ENCODE measurements at regions not wholly inside any gene's neighbourhood (a gene's known extent, or its start where the extent isn't known, plus 50 kb on each side); places are given as distances from the start of the nearest gene placed in this dataset.
"Not testable (repeated sequence)": the region's sequence is repeated elsewhere in the genome, so short reads cannot be mapped to it uniquely, and the experiment has no call there.

DNA sequence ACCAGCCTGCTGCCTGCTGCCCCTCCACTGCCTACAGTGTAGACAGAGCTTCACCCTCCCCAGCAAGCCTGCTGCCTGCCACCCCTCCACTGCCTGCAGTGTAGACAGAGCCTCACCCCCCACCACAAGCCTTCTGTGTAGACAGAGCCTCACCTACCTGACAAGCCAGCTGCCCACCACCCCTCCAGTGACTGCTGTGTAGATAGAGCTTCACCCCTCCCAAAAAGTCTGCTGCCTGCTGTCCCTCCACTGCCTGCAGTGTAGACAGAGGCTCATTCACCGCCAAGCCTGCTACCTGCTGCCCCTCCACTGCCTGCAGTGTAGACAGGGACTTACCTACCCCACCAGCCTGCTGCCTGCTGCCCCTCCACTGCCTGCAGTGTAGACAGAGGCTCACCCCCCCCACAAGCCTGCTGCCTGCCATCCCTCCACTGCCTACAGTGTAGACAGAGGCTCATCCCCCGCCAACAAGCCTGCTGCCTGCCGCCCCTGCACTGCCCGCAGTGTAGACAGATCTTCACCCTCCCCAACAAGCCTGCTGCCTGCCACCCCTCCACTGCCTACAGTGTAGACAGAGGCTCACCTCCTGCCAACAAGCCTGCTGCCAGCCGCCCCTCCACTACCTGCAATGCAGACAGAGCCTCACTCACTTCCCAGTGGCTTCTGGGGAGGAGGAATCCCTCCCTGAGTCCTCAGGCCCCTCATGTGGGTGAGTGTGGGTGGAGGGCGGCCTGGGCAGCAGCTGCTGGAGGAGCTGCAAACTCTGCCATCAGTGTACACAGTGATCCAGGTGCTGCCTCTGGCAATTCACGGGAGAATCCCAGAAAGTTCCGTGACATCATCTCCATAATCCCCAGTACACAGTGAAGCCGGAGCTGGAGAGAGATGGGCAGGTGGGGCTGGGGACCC, 140.9 kb downstream of the DLL1 start:
- DNase-seq (ENCODE audit: low read depth in 2 of 3, low spot score in 2 of 3) = no peak

DNA sequence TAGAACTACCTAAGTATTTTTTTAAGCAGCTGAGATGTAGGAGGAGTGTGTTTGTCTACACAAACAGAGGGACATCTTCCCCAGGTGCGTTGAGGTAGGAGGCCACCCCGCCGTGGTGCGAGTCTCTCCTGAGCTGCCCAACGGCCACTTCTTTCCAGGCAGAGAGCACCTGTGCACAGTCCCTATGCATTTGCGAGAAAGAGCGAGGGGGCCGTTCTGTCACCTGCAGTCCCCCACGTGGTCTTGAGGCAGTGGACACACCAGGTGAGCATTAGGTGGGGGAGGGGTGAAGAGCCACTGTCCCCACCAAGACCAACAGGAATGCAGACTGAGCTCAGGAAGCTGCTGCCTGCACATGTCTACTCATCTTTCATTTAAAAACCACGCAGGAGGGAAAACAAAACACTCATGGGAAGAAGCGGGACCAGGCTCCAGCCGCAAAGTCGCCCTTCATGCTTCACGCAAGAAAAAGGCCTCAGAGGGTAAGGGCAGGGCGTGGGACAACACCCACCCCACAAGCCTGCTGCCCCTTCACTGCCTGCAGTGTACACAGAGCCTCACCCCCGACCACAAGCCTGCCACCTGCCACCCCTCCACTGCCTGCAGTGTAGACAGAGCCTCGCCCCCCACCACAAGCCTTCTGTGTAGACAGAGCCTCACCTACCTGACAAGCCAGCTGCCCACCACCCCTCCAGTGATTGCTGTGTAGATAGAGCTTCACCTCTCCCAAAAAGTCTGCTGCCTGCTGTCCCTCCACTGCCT, 142.0 kb downstream of the DLL1 start:
- no peak for DNase-seq (ENCODE audit: low read depth in 2 of 3, low spot score in 2 of 3)

- peak; percentile 41 to 56 (median 43) for DNase-seq (ENCODE audit: low read depth in 2 of 3, low spot score in 2 of 3)
Observed at GRCh38 chr6:170147832-170148708, 142.8 kb downstream of the DLL1 start.

- no peak for DNase-seq (ENCODE audit: low read depth in 2 of 3, low spot score in 2 of 3)
Observed at GRCh38 chr6:170147056-170147787, 143.7 kb downstream of the DLL1 start.

DNA sequence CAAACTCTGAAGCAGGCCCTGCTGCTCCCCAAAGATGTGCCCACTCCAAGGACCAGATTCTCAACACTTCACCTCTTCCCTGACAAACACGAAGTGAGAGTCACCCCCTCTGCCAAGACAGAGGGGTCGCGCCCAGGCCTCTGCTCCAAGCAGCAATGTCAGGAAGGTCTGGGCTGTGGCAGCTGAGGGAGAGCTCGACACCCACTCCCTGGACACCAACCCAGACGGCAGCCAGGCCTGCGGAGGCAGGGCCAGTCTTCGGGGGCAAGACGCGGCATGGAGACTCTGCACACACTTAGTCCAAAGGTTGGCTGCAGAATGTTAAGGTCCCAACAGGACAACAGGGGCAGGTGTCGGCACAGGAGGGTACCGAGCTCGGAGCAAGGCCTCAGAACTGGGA, 144.2 kb downstream of the DLL1 start:
- DNase-seq (ENCODE audit: low read depth in 2 of 3, low spot score in 2 of 3) = no peak

DNA sequence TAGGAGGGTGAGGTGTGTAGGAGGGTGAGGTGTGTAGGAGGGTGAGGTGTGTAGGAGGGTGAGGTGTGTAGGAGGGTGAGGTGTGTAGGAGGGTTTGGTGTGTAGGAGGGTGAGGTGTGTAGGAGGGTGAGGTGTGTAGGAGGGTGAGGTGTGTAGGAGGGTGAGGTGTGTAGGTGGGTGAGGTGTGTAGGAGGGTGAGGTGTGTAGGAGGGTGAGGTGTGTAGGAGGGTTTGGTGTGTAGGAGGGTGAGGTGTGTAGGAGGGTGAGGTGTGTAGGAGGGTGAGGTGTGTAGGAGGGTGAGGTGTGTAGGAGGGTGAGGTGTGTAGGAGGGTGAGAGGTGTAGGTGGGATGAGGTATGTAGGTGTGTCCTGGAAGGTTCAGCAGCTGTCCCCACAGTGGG, 144.7 kb downstream of the DLL1 start:
- not testable (repeated sequence) for DNase-seq (ENCODE audit: low read depth in 2 of 3, low spot score in 2 of 3)

DNA sequence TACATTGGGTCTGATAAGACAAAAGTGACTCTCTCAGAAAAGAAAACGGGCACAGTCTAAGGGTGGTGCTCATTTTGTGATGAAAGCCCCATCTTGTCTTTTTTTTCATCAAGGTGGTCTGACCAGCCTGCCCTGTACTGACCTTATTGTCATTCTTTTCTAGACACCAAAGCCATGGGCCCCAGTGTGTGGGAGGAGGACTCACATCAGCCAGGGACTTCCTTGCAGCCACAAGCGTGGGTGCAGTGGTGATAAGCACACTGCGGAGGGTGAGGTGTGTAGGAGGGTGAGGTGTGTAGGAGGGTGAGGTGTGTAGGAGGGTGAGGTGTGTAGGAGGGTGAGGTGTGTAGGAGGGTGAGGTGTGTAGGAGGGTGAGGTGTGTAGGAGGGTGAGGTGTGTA, 145.2 kb downstream of the DLL1 start:
- not testable (repeated sequence) for DNase-seq (ENCODE audit: low read depth in 2 of 3, low spot score in 2 of 3)

- no peak for DNase-seq (ENCODE audit: low read depth in 2 of 3, low spot score in 2 of 3)
Observed at GRCh38 chr6:170145272-170145592, 145.6 kb downstream of the DLL1 start.

DNA sequence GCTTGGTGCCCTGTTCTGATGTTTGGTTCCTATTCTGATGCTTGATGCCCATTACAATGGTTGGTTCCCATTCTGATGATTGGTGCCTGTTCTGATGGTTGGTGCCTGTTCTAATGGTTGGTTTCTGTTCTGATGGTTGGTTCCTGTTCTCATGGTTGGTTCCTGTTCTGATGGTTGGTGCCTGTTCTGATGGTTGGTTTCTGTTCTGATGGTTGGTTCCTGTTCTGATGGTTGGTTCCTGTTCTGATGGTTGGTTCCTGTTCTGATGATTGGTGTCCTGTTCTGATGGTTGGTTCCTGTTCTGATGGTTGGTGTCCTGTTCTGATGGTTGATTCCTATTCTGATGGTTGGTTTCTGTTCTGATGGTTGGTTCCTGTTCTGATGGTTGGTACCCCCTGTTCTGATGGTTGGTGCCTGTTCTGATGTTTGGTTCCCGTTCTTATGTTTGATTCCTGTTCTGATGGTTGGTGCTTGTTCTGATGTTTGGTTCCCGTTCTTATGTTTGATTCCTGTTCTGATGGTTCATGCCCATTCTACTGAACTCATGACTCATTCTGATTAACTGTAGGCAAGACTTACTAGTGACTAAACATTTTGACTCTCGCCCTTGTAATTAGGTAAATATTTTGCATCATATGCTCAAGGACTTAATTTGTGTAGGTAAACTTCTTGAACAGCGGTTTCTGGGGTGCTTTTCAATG, 146.2 kb downstream of the DLL1 start:
- DNase-seq (ENCODE audit: low read depth in 2 of 3, low spot score in 2 of 3) = no peak

DNA sequence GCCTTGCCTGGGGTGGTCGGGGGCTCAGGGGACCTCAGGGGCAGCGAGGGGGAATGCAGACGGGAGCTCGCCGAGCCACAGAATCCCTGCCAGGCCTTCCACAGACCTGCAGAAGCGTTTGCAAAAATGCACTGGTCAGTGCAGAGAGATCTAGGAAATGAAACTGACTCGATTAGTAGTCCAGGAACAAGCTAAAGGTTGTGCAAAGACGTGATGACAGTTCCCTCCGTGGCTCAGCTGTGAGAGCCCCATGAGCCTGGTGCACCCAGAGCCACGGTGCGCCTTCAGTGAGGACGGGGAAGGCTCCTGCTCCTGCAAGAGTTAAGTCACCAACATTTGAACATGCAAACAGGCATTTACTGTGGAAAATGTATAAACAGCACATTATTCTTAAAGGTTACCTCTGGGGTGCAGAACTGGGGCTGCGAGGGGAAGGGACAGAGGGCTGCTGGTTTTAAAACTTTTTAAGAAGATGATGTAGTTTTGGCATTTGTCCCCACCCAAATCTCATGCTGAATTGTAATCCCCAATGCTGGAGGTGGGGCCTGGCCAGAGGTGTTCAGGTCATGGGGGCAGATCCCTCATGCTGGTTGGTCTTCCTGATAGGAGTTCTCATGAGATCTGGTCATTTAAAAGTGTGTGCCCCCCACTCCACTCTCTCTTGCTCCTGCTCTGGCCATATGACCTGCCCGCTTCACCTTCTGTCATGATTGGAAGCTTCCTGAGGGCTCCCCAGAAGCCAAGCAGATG, 147.3 kb downstream of the DLL1 start:
- no peak for DNase-seq (ENCODE audit: low read depth in 2 of 3, low spot score in 2 of 3)

GRCh38 chr6:170142559-170142958, 148.3 kb downstream of the DLL1 start:
- no peak for DNase-seq (ENCODE audit: low read depth in 2 of 3, low spot score in 2 of 3)

DNA sequence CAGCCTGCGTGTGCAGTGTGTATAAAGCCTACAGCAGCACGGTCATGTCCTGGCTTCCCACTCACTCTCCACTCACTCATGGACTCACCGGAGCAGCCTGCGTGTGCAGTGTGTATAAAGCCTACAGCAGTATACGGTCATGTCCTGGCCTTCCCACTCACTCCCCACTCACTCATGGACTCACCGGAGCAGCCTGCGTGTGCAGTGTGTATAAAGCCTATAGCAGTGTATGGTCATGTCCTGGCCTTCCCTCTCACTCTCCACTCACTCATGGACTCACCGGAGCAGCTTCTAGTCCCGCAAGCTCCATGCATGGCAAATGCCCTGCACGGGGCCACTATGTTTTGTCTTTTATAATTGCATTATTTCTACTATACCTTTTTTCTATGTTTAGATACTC, 149.8 kb downstream of the DLL1 start:
- DNase-seq (ENCODE audit: low read depth in 2 of 3, low spot score in 2 of 3) = not testable (repeated sequence)

DNA sequence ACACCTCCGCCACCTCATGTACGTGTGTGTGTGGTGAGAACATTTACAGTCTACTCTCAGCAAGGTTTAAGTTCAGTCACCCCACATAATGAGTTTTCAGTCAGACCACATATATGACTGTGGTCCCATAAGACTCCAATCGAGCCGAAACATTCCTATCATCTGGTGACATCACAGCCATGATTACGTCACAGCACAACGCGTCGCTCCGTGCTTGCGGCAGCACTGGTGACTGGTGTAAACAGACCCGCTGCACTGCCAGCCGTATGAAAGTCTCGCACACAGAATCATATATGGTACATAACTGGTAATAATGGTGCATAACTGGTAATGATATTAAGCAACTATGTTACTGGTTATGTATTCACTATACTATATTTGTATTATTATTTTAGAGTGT, 150.7 kb downstream of the DLL1 start:
- no peak for DNase-seq (ENCODE audit: low read depth in 2 of 3, low spot score in 2 of 3)

GRCh38 chr6:170139531-170139930, 151.3 kb downstream of the DLL1 start:
- no peak for DNase-seq (ENCODE audit: low read depth in 2 of 3, low spot score in 2 of 3)

GRCh38 chr6:170139046-170139445, 151.8 kb downstream of the DLL1 start:
- DNase-seq (ENCODE audit: low read depth in 2 of 3, low spot score in 2 of 3) = not testable (repeated sequence)

GRCh38 chr6:170137911-170138910, 152.7 kb downstream of the DLL1 start:
- DNase-seq (ENCODE audit: low read depth in 2 of 3, low spot score in 2 of 3) = no peak

DNA sequence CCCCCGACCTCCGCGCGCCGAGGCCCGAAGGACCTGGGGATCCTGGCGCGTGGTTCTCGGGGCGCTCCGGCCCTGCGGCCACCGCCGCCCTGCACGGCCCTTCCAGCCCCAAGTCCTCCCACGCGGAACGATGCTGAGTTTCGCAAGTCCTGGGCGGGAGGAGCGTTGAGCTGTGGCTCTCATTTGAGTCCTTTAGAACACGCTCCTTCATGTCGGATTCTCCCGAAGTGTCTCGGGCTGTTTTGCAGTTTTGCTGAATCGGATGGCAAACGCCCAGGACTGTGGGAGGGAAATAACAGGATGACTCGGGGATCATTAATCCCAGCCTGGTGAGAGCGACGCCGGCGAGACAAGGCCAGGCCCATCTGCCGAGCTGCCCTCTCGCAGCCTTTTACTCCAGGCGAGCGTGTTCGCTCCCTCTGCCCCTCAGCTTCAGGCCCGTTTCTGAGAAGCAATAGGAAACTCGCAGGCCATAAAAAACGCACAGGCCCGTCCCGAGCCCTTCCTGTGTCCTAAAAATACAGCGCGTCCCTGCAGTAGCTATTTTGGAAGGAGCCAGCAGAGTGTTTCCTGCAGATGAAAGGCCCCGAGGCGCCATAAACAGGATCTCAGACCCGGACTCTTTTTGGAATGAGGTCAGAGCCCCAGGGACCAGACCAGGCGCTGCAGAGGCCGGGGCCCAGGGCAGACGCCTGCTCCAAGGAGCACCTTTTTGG, 153.5 kb downstream of the DLL1 start:
- no peak for DNase-seq (ENCODE audit: low read depth in 2 of 3, low spot score in 2 of 3)
